ENCODE measurements at regions not wholly inside any gene's neighbourhood (a gene's known extent, or its start where the extent isn't known, plus 50 kb on each side); places are given as distances from the start of the nearest gene placed in this dataset.

DNA sequence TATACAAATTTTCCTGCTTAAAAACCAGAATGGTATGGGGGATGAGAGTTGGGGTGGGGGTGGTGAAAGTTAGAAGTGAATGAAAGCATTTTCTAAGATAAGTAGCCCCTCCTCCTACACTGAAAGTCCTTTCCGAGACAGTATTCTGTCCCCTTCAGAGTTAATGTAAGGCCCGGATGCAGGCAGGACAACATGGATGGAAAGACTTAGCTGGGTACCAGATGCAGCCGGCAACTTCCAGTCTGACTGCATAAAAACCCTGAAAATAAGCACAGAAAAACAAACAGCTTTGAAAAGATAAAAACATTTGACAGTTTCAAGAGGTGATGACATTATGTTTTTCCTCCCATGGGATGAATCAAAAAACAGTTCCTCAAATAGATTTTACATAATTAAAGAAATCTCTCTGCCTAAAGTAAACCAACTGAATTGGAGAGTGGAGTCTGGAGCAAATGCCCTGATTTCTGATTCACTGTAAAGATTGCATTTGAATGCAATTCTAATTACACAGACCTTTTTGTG is 196.3 kb downstream of the GPAT3 start:
- TF ChIP-seq, protein P1, sequence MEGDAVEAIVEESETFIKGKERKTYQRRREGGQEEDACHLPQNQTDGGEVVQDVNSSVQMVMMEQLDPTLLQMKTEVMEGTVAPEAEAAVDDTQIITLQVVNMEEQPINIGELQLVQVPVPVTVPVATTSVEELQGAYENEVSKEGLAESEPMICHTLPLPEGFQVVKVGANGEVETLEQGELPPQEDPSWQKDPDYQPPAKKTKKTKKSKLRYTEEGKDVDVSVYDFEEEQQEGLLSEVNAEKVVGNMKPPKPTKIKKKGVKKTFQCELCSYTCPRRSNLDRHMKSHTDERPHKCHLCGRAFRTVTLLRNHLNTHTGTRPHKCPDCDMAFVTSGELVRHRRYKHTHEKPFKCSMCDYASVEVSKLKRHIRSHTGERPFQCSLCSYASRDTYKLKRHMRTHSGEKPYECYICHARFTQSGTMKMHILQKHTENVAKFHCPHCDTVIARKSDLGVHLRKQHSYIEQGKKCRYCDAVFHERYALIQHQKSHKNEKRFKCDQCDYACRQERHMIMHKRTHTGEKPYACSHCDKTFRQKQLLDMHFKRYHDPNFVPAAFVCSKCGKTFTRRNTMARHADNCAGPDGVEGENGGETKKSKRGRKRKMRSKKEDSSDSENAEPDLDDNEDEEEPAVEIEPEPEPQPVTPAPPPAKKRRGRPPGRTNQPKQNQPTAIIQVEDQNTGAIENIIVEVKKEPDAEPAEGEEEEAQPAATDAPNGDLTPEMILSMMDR (IDR thresholded peaks at IDR 0.05; ENCODE audit: insufficient read depth, low read length, poor library complexity, severe bottlenecking) = no peak
- TF ChIP-seq EZH2phosphoT487 (conservative IDR thresholded peaks at IDR 0.05; ENCODE audit: low read length) = no peak

All from SU-DHL-6 (cell line).